CD4-positive, alpha-beta T cell (primary cell): ENCODE measurements at regions not wholly inside any gene's neighbourhood (a gene's known extent, or its start where the extent isn't known, plus 50 kb on each side); places are given as distances from the start of the nearest gene placed in this dataset.

Source experiments
- ATAC-seq: fragments of 200-7000 bp; cut with Tn5 transposase; one replicate; pipeline ENCODE4 v1.10.0; 2022; ENCODE audit warnings: mild to moderate bottlenecking; ENCODE audit not compliant: poor library complexity
- CTCF ChIA-PET: fragments of 350-600 bp; sonication (Branson Sonifier 250); formaldehyde crosslinking; loops from one replicate; lab custom pipeline; 2021; ENCODE audit warnings: antibody characterized with exemption, inconsistent platforms; lab: Charles Lee
- POLR2A ChIA-PET: fragments of 350-600 bp; sonication (Branson Sonifier 250); formaldehyde crosslinking; loops from one replicate; lab custom pipeline; 2021; ENCODE audit warnings: antibody characterized with exemption, inconsistent platforms; lab: Charles Lee
- DNase-seq, 14 experiments: peaks; one replicate each; pipeline ENCODE4 v3.0.0-alpha.2; 2013 to 2020; ENCODE audit warnings: mixed read lengths in 2 of 14
- H3K27ac ChIP-seq, 2 donors: one replicate each; pipeline versions ENCODE4 v1.5.1 to v1.7.0; 2013; ENCODE audit warnings: low read length in 2 of 2, low read depth in 1 of 2, mild to moderate bottlenecking in 1 of 2
- H3K27me3 ChIP-seq, 2 experiments: 1 replicate in 1 of 2; 2 replicates in 1 of 2; pipeline versions ENCODE4 v1.6.1 to v1.7.0; 2013; ENCODE audit warnings: low read length in 2 of 2, control low read depth in 1 of 2, mild to moderate bottlenecking in 1 of 2, moderate library complexity in 1 of 2; ENCODE audit not compliant: insufficient read depth in 2 of 2, control insufficient read depth in 1 of 2
- H3K36me3 ChIP-seq: one replicate; pipeline ENCODE4 v1.6.1; 2013; ENCODE audit warnings: low read length, control low read depth; ENCODE audit not compliant: insufficient read depth
- H3K4me1 ChIP-seq: one replicate; pipeline ENCODE4 v1.6.1; 2013; ENCODE audit warnings: low read length, control low read depth; ENCODE audit not compliant: insufficient read depth
- H3K4me3 ChIP-seq: one replicate; pipeline ENCODE4 v1.5.1; 2013; ENCODE audit warnings: mild to moderate bottlenecking, low read length, moderate library complexity
- H3K9me3 ChIP-seq, 2 experiments: 1 replicate in 1 of 2; 2 replicates in 1 of 2; pipeline versions ENCODE4 v1.6.1 to v1.7.0; 2013; ENCODE audit warnings: low read length in 2 of 2, mild to moderate bottlenecking in 2 of 2, control low read depth in 1 of 2, moderate library complexity in 1 of 2; ENCODE audit not compliant: control insufficient read depth in 1 of 2, insufficient read depth in 1 of 2
- H3K27ac Mint-ChIP-seq: one replicate; pipeline ENCODE4 v1.8.0; 2020; ENCODE audit warnings: mixed read lengths
- H3K27me3 Mint-ChIP-seq: one replicate; pipeline ENCODE4 v1.8.0; 2021; ENCODE audit warnings: mixed read lengths
- H3K36me3 Mint-ChIP-seq: one replicate; pipeline ENCODE4 v1.8.0; 2021; ENCODE audit warnings: low read depth, mixed read lengths
- H3K4me1 Mint-ChIP-seq: one replicate; pipeline ENCODE4 v1.8.0; 2021; ENCODE audit warnings: low read depth, mixed read lengths
- H3K4me3 Mint-ChIP-seq: one replicate; pipeline ENCODE4 v1.8.0; 2020; ENCODE audit warnings: mild to moderate bottlenecking, mixed read lengths
- H3K9me3 Mint-ChIP-seq: one replicate; pipeline ENCODE4 v1.8.0; 2020; ENCODE audit warnings: mixed read lengths
- CTCF ChIP-seq: fragments of 200-600 bp; IDR thresholded peaks from one replicate; pipeline ENCODE4 v1.8.0; 2022; ENCODE audit warnings: antibody characterized with exemption, mild to moderate bottlenecking
- intact Hi-C, 2 experiments: fragments of 100-400 bp; cut with DNase I in 1 of 2; cut with micrococcal nuclease in 1 of 2; formaldehyde crosslinking; loops; one replicate each; pipeline versions ENCODE4 v1.15.1 to v1.9.0; 2023 to 2025; cut with DNase I, micrococcal nuclease

GRCh38 chr1:170357750-170358149 lies 174.2 kb upstream of the GORAB start:
- H3K27me3 Mint-ChIP-seq = no peaks in the 10 kb centered on the region
- no peaks in the 10 kb centered on the region for H3K4me1 ChIP-seq
- POLR2A ChIA-PET = no interaction called here

GRCh38 chr1:170360601-170361000 lies 171.4 kb upstream of the GORAB start:
- H3K27ac ChIP-seq = no peak overlapping the region
- POLR2A ChIA-PET = no interaction called here
- H3K4me1 Mint-ChIP-seq = no peaks in the 10 kb centered on the region

More at GRCh38 chr1:170357750-170358149, 174.2 kb upstream of the GORAB start:
- no peak overlapping the region for H3K27ac ChIP-seq
- H3K27ac Mint-ChIP-seq = no peak overlapping the region
- no peak for TF ChIP-seq CTCF
- intact Hi-C loops = no loop called here
- DNase-seq = no peak
- CTCF ChIA-PET = no interaction called here
- H3K9me3 Mint-ChIP-seq = peaks cover 3% of the 10 kb centered on the region
- H3K4me3 Mint-ChIP-seq = no peak overlapping the region
- H3K4me1 Mint-ChIP-seq = no peaks in the 10 kb centered on the region
- no peak for ATAC-seq
- H3K9me3 ChIP-seq = peaks cover 0 to 3% of the 10 kb centered on the region in 2 experiments
- H3K27me3 ChIP-seq = peaks cover 0 to 5% of the 10 kb centered on the region in 2 experiments
- no peaks in the 10 kb centered on the region for H3K36me3 ChIP-seq
- H3K4me3 ChIP-seq = no peak overlapping the region
- H3K36me3 Mint-ChIP-seq = no peaks in the 10 kb centered on the region

GRCh38 chr1:170365331-170365730 lies 166.6 kb upstream of the GORAB start:
- TF ChIP-seq CTCF = no peak
- no peaks in the 10 kb centered on the region for H3K4me1 Mint-ChIP-seq
- CTCF ChIA-PET = no interaction called here
- intact Hi-C loops = no loop called here
- POLR2A ChIA-PET = no interaction called here
- Histone ChIP-seq H3K4me3 (no peak overlapping the region), H3K36me3 (no peaks in the 10 kb centered on the region), H3K4me1 (no peaks in the 10 kb centered on the region), H3K9me3 (peaks cover 0 to 18% of the 10 kb centered on the region in 2 experiments), H3K27ac (no peak overlapping the region), H3K27me3 (no peaks in the 10 kb centered on the region)
- no peak overlapping the region for H3K4me3 Mint-ChIP-seq
- ATAC-seq = no peak
- H3K9me3 Mint-ChIP-seq = peaks cover 11% of the 10 kb centered on the region
- peaks cover 13% of the 10 kb centered on the region for H3K27me3 Mint-ChIP-seq
- no peak for DNase-seq
- H3K27ac Mint-ChIP-seq = no peak overlapping the region
- no peaks in the 10 kb centered on the region for H3K36me3 Mint-ChIP-seq

More at GRCh38 chr1:170360601-170361000, 171.4 kb upstream of the GORAB start:
- TF ChIP-seq CTCF = no peak
- peaks cover 0 to 5% of the 10 kb centered on the region in 2 experiments for H3K9me3 ChIP-seq
- DNase-seq (no peak), ATAC-seq (no peak)
- no peaks in the 10 kb centered on the region for H3K36me3 ChIP-seq
- Mint-ChIP-seq H3K9me3 (peaks cover 8% of the 10 kb centered on the region), H3K36me3 (no peaks in the 10 kb centered on the region), H3K4me3 (no peak overlapping the region), H3K27me3 (no peaks in the 10 kb centered on the region), H3K27ac (no peak overlapping the region)
- H3K4me1 ChIP-seq = no peaks in the 10 kb centered on the region
- CTCF ChIA-PET = no interaction called here
- no peak overlapping the region for H3K4me3 ChIP-seq
- intact Hi-C loops = no loop called here
- no peaks in the 10 kb centered on the region for H3K27me3 ChIP-seq
